H1 (cell line): ENCODE measurements at regions not wholly inside any gene's neighbourhood (a gene's known extent, or its start where the extent isn't known, plus 50 kb on each side); places are given as distances from the start of the nearest gene placed in this dataset.

Experiments used
- CBX8 ChIP-seq: fragments of 300-800, 300-1000 bp; sonication (generic); IDR thresholded peaks from 2 replicates; pipeline ENCODE4 v1.7.1; 2016; ENCODE audit warnings: low read depth, low read length, borderline replicate concordance
- CTCF ChIP-seq, 3 experiments: IDR thresholded peaks; 1 replicate in 2 of 3; 2 replicates in 1 of 3; pipeline versions ENCODE4 v1.5.1 to v1.6.1; 2011; ENCODE audit warnings: low read length in 3 of 3, mild to moderate bottlenecking in 3 of 3, inconsistent platforms in 2 of 3, low read depth in 1 of 3, moderate library complexity in 1 of 3; ENCODE audit not compliant: insufficient read depth in 1 of 3; ENCODE audit errors: control extremely low read depth in 1 of 3
- HDAC6 ChIP-seq: IDR thresholded peaks from one replicate; pipeline ENCODE4 v1.7.1; 2012; ENCODE audit warnings: low read depth, mild to moderate bottlenecking, inconsistent platforms, low read length, moderate library complexity
- POLR2A ChIP-seq, 2 experiments: IDR thresholded peaks; 1 replicate in 1 of 2; 2 replicates in 1 of 2; pipeline ENCODE4 v1.6.1; 2011; ENCODE audit warnings: low read depth in 2 of 2, low read length in 2 of 2, mild to moderate bottlenecking in 2 of 2; ENCODE audit errors: control extremely low read depth in 1 of 2
- SP2 ChIP-seq: IDR thresholded peaks from 2 replicates; pipeline ENCODE4 v1.6.1; 2012; ENCODE audit warnings: mild to moderate bottlenecking, low read length, inconsistent platforms

GRCh38 chr16:86963600-86964575 lies 353.3 kb downstream of the C16orf95 start (continued):
- TF ChIP-seq SP2 (no peak), POLR2A (IDR thresholded peaks at IDR 0.05; ENCODE audit: control extremely low read depth in 1 of 2, low read depth in 2 of 2, low read length in 2 of 2) (no peak), CTCF (IDR thresholded peaks at IDR 0.05; ENCODE audit: control extremely low read depth in 1 of 3, insufficient read depth in 1 of 3, low read depth in 1 of 3, low read length in 3 of 3) (no peak), CBX8 (no peak), HDAC6 (no peak)
